ENCODE measurements at regions not wholly inside any gene's neighbourhood (a gene's known extent, or its start where the extent isn't known, plus 50 kb on each side); places are given as distances from the start of the nearest gene placed in this dataset.

GRCh38 chr1:213399695-213400094 lies 348.7 kb downstream of the RPS6KC1 start:
- Histone ChIP-seq H3K36me3 (no peaks in the 10 kb centered on the region), H3K27me3 (replicated peaks in 1 of 7) (no peaks in the 10 kb centered on the region), H3K4me3 (no peak overlapping the region), H3K4me1 (no peaks in the 10 kb centered on the region), H3K9me3 (no peaks in the 10 kb centered on the region), H3K27ac (no peak overlapping the region)
- intact Hi-C loops (cut with DNase I; ENCODE audit: low total_unique reads): no loop called here
- no peak for TF ChIP-seq POLR2AphosphoS5 (IDR thresholded peaks at IDR 0.05)
- no peak for TF ChIP-seq POLR2A (IDR thresholded peaks at IDR 0.05)
- no peak for TF ChIP-seq CTCF (IDR thresholded peaks at IDR 0.05 in 8 of 11, conservative IDR thresholded peaks at IDR 0.05 in 3 of 11)
- 85 to 92% (median 88%) methylated on average over 10 of the region's 10 CpGs for WGBS, 5 donors
- no peak for DNase-seq

GRCh38 chr1:213409208-213409631 lies 358.2 kb downstream of the RPS6KC1 start:
- WGBS, 5 donors: 83 to 93% (median 88%) methylated on average over 5 of the region's 5 CpGs
- H3K27me3 ChIP-seq (replicated peaks in 1 of 7): peaks cover 0 to 3% (median 0%) of the 10 kb centered on the region in 7 donors
- no peak for DNase-seq
- H3K27ac ChIP-seq: no peak overlapping the region
- H3K4me1 ChIP-seq: no peaks in the 10 kb centered on the region
- no peaks in the 10 kb centered on the region for H3K9me3 ChIP-seq
- intact Hi-C loops (cut with DNase I; ENCODE audit: low total_unique reads): no loop called here
- no peak overlapping the region for H3K4me3 ChIP-seq
- H3K36me3 ChIP-seq: no peaks in the 10 kb centered on the region
- no peak for TF ChIP-seq CTCF (IDR thresholded peaks at IDR 0.05 in 8 of 11, conservative IDR thresholded peaks at IDR 0.05 in 3 of 11)
- no peak for TF ChIP-seq POLR2A (IDR thresholded peaks at IDR 0.05)
- no peak for TF ChIP-seq POLR2AphosphoS5 (IDR thresholded peaks at IDR 0.05)

- Histone ChIP-seq H3K4me3 (no peak overlapping the region), H3K9me3 (no peaks in the 10 kb centered on the region), H3K27me3 (replicated peaks in 1 of 7) (peaks cover 0 to 3% (median 0%) of the 10 kb centered on the region in 7 donors), H3K27ac (no peak overlapping the region), H3K36me3 (no peaks in the 10 kb centered on the region), H3K4me1 (no peaks in the 10 kb centered on the region)
- no peak for DNase-seq
- 80 to 98% (median 87%) methylated on average over 2 of the region's 2 CpGs for WGBS, 5 donors
- TF ChIP-seq CTCF (IDR thresholded peaks at IDR 0.05 in 8 of 11, conservative IDR thresholded peaks at IDR 0.05 in 3 of 11) (no peak), POLR2A (IDR thresholded peaks at IDR 0.05) (no peak), POLR2AphosphoS5 (IDR thresholded peaks at IDR 0.05) (no peak)
- intact Hi-C loops (cut with DNase I; ENCODE audit: low total_unique reads): no loop called here
These were observed 358.9 kb downstream of the RPS6KC1 start for GRCh38 chr1:213409971-213410370.

GRCh38 chr1:213414346-213414745 lies 363.3 kb downstream of the RPS6KC1 start:
- no peak for DNase-seq
- 62 to 100% (median 78%) methylated on average over 1 of the region's 1 CpG for WGBS, 5 donors
- H3K4me3 ChIP-seq: no peak overlapping the region
- TF ChIP-seq POLR2A (IDR thresholded peaks at IDR 0.05): no peak
- no peak for TF ChIP-seq POLR2AphosphoS5 (IDR thresholded peaks at IDR 0.05)
- no peak for TF ChIP-seq CTCF (IDR thresholded peaks at IDR 0.05 in 8 of 11, conservative IDR thresholded peaks at IDR 0.05 in 3 of 11)
- no peaks in the 10 kb centered on the region for H3K4me1 ChIP-seq
- no peak overlapping the region for H3K27ac ChIP-seq
- H3K9me3 ChIP-seq: no peaks in the 10 kb centered on the region
- H3K27me3 ChIP-seq (replicated peaks in 1 of 7): peaks cover 0 to 10% (median 0%) of the 10 kb centered on the region in 7 donors
- intact Hi-C loops (cut with DNase I; ENCODE audit: low total_unique reads): no loop called here
- no peaks in the 10 kb centered on the region for H3K36me3 ChIP-seq
